H1 (cell line): ENCODE measurements at regions not wholly inside any gene's neighbourhood (a gene's known extent, or its start where the extent isn't known, plus 50 kb on each side); places are given as distances from the start of the nearest gene placed in this dataset.

Experiments used
- CTCF ChIA-PET: fragments of 300-600 bp; sonication (Branson Sonifier 250); formaldehyde crosslinking; loops from one replicate; lab custom pipeline; 2021; ENCODE audit not compliant: partially characterized antibody; lab: Charles Lee
- POLR2A ChIA-PET: fragments of 300-600 bp; sonication (Branson Sonifier 250); formaldehyde crosslinking; loops from one replicate; lab custom pipeline; 2021; ENCODE audit warnings: inconsistent platforms; ENCODE audit not compliant: partially characterized antibody; lab: Charles Lee
- DNase-seq, 2 experiments: peaks; one replicate each; pipeline versions ENCODE4 v3.0.0 to v3.0.0-alpha.2; 2010 to 2022; ENCODE audit warnings: low spot score in 2 of 2, low read depth in 1 of 2, mixed read lengths in 1 of 2
- FAIRE-seq: peaks from 2 replicates; lab custom pipeline; 2011; peaks lifted over from hg19 to GRCh38; lab: Jason Lieb, UNC
- H2AFZ ChIP-seq: 2 replicates; pipeline ENCODE4 v1.8.1; 2012; ENCODE audit warnings: low read length, inconsistent platforms
- H2AK5ac ChIP-seq: 2 replicates; pipeline ENCODE4 v1.6.1; 2013; ENCODE audit warnings: low read depth, low read length
- H2BK120ac ChIP-seq: replicated peaks from 2 replicates; pipeline ENCODE3; 2013; ENCODE audit warnings: low read depth, low read length, inconsistent platforms
- H2BK12ac ChIP-seq: 2 replicates; pipeline ENCODE4 v1.6.1; 2013; ENCODE audit warnings: low read depth, low read length
- H2BK15ac ChIP-seq: 2 replicates; pipeline ENCODE4 v1.6.1; 2013; ENCODE audit warnings: low read length
- H2BK20ac ChIP-seq: 2 replicates; pipeline ENCODE4 v1.6.1; 2013; ENCODE audit warnings: low read length
- H2BK5ac ChIP-seq: 2 replicates; pipeline ENCODE4 v1.6.1; 2013; ENCODE audit warnings: low read depth, low read length
- H3K14ac ChIP-seq: 2 replicates; pipeline ENCODE4 v1.6.1; 2013; ENCODE audit warnings: inconsistent platforms; ENCODE audit not compliant: insufficient read length
- H3K18ac ChIP-seq: 2 replicates; pipeline ENCODE4 v1.6.1; 2013; ENCODE audit warnings: low read length; ENCODE audit errors: extremely low read depth
- H3K23ac ChIP-seq: 2 replicates; pipeline ENCODE4 v1.6.1; 2013; ENCODE audit warnings: inconsistent platforms; ENCODE audit not compliant: insufficient read length
- H3K23me2 ChIP-seq: 2 replicates; pipeline ENCODE4 v1.6.1; 2013; ENCODE audit warnings: low read depth, low read length
- H3K27ac ChIP-seq: 2 replicates; pipeline ENCODE4 v1.6.1; 2011; ENCODE audit warnings: low read depth, low read length, inconsistent platforms
- H3K27me3 ChIP-seq, 4 experiments: replicated peaks in 1 of 4; 1 replicate in 1 of 4; 2 replicates in 3 of 4; pipeline versions ENCODE4 v1.6.1 to v1.8.1; 2011 to 2013; ENCODE audit warnings: low read length in 3 of 4, mild to moderate bottlenecking in 3 of 4, inconsistent platforms in 2 of 4, mixed read lengths in 2 of 4, moderate library complexity in 1 of 4; ENCODE audit not compliant: control insufficient read depth in 3 of 4, insufficient read depth in 3 of 4; ENCODE audit errors: extremely low read depth in 1 of 4
- H3K36me3 ChIP-seq, 4 experiments: 2 replicates each; pipeline versions ENCODE4 v1.6.1 to v1.8.1; 2011 to 2013; ENCODE audit warnings: mild to moderate bottlenecking in 4 of 4, low read length in 3 of 4, moderate library complexity in 2 of 4, control low read depth in 1 of 4, inconsistent platforms in 1 of 4; ENCODE audit not compliant: insufficient read depth in 4 of 4, control insufficient read depth in 2 of 4
- H3K4ac ChIP-seq: replicated peaks from 2 replicates; pipeline ENCODE3; 2013; ENCODE audit warnings: low read length, low read depth, mixed read lengths, inconsistent platforms; ENCODE audit not compliant: insufficient read length
- H3K4me1 ChIP-seq, 4 experiments: replicated peaks in 1 of 4; 1 replicate in 1 of 4; 2 replicates in 3 of 4; pipeline versions ENCODE4 v1.6.1 to v1.8.1; 2011 to 2013; ENCODE audit warnings: low read length in 3 of 4, inconsistent platforms in 2 of 4, mixed read lengths in 1 of 4; ENCODE audit not compliant: insufficient read depth in 4 of 4, control insufficient read depth in 3 of 4
- H3K4me2 ChIP-seq, 2 experiments: 2 replicates each; pipeline versions ENCODE4 v1.6.1 to v1.8.1; 2011 to 2013; ENCODE audit warnings: low read depth in 2 of 2, low read length in 2 of 2, control low read depth in 1 of 2, inconsistent platforms in 1 of 2, mild to moderate bottlenecking in 1 of 2; ENCODE audit not compliant: insufficient read depth in 1 of 2
- H3K4me3 ChIP-seq, 4 experiments: fragments of 200-600, 300-600 bp in 1 of 4; sonication (generic), shearing (Covaris generic), sonication (Bioruptor Twin) in 1 of 4; 2 replicates each; pipeline versions ENCODE4 v1.5.1 to v1.8.1; 2011 to 2016; ENCODE audit warnings: low read length in 4 of 4, low read depth in 3 of 4, control low read depth in 2 of 4, inconsistent platforms in 2 of 4, mild to moderate bottlenecking in 2 of 4, mixed read lengths in 1 of 4, moderate library complexity in 1 of 4; ENCODE audit not compliant: insufficient read depth in 2 of 4; ENCODE audit errors: extremely low read depth in 1 of 4
- H3K56ac ChIP-seq: replicated peaks from 2 replicates; pipeline ENCODE3; 2013; ENCODE audit warnings: low read depth, mild to moderate bottlenecking, mixed read lengths, low read length, inconsistent platforms; ENCODE audit not compliant: insufficient read length
- H3K79me1 ChIP-seq: 2 replicates; pipeline ENCODE4 v1.6.1; 2013; ENCODE audit warnings: low read depth, low read length, control low read depth
- H3K79me2 ChIP-seq, 2 experiments: 2 replicates each; pipeline versions ENCODE4 v1.6.1 to v1.8.1; 2012 to 2013; ENCODE audit warnings: low read length in 2 of 2, mild to moderate bottlenecking in 2 of 2, inconsistent platforms in 1 of 2; ENCODE audit not compliant: insufficient read depth in 2 of 2, control insufficient read depth in 1 of 2
- H3K9ac ChIP-seq, 4 experiments: replicated peaks in 1 of 4; 1 replicate in 1 of 4; 2 replicates in 3 of 4; pipeline versions ENCODE4 v1.6.1 to v1.8.1; 2011 to 2013; ENCODE audit warnings: low read depth in 3 of 4, low read length in 3 of 4, control low read depth in 2 of 4, mild to moderate bottlenecking in 2 of 4, moderate library complexity in 2 of 4, inconsistent platforms in 1 of 4; ENCODE audit errors: extremely low read depth in 1 of 4
- H3K9me3 ChIP-seq, 2 experiments: 2 replicates each; pipeline versions ENCODE4 v1.6.1 to v1.8.1; 2012 to 2013; ENCODE audit warnings: mild to moderate bottlenecking in 2 of 2, moderate library complexity in 2 of 2, control low read depth in 1 of 2, inconsistent platforms in 1 of 2, low read depth in 1 of 2, low read length in 1 of 2, mixed read lengths in 1 of 2; ENCODE audit not compliant: insufficient read depth in 2 of 2
- H4K20me1 ChIP-seq, 2 experiments: replicated peaks in 1 of 2; 2 replicates each; pipeline versions ENCODE3 to v1.8.1; 2011 to 2013; ENCODE audit warnings: inconsistent platforms in 2 of 2, low read length in 2 of 2, mild to moderate bottlenecking in 1 of 2; ENCODE audit not compliant: insufficient read depth in 2 of 2, control insufficient read depth in 1 of 2
- H4K5ac ChIP-seq: 2 replicates; pipeline ENCODE4 v1.6.1; 2013; ENCODE audit warnings: low read length, low read depth, mixed read lengths, inconsistent platforms; ENCODE audit not compliant: insufficient read length
- H4K8ac ChIP-seq: 2 replicates; pipeline ENCODE4 v1.8.0; 2013; ENCODE audit warnings: mild to moderate bottlenecking, moderate library complexity, low read length, inconsistent platforms; ENCODE audit not compliant: insufficient read depth; ENCODE audit errors: extremely low read depth
- H4K91ac ChIP-seq: replicated peaks from 2 replicates; pipeline ENCODE3; 2013; ENCODE audit warnings: low read length, mixed read lengths, inconsistent platforms; ENCODE audit not compliant: insufficient read length
- CTCF ChIP-seq, 3 experiments: IDR thresholded peaks; 1 replicate in 2 of 3; 2 replicates in 1 of 3; pipeline versions ENCODE4 v1.5.1 to v1.6.1; 2011; ENCODE audit warnings: low read length in 3 of 3, mild to moderate bottlenecking in 3 of 3, inconsistent platforms in 2 of 3, low read depth in 1 of 3, moderate library complexity in 1 of 3; ENCODE audit not compliant: insufficient read depth in 1 of 3; ENCODE audit errors: control extremely low read depth in 1 of 3
- GABPA ChIP-seq: IDR thresholded peaks from 2 replicates; pipeline ENCODE4 v1.6.1; 2011; ENCODE audit warnings: mild to moderate bottlenecking, low read length, moderate library complexity, borderline replicate concordance; ENCODE audit not compliant: insufficient read depth
- KDM5A ChIP-seq: fragments of 200-600 bp; IDR thresholded peaks from 2 replicates; pipeline ENCODE4 v1.7.1; 2012; ENCODE audit warnings: mild to moderate bottlenecking, low read length, inconsistent platforms, mixed read lengths
- SIX5 ChIP-seq: IDR thresholded peaks from 2 replicates; pipeline ENCODE4 v1.6.1; 2011; ENCODE audit warnings: mild to moderate bottlenecking, low read depth, low read length
- SP2 ChIP-seq: IDR thresholded peaks from 2 replicates; pipeline ENCODE4 v1.6.1; 2012; ENCODE audit warnings: mild to moderate bottlenecking, low read length, inconsistent platforms
- TEAD4 ChIP-seq: IDR thresholded peaks from 2 replicates; pipeline ENCODE4 v1.6.1; 2012; ENCODE audit warnings: low read depth, low read length, inconsistent platforms, mixed read lengths
- USF2 ChIP-seq: IDR thresholded peaks from 2 replicates; pipeline ENCODE4 v1.6.1; 2011; ENCODE audit warnings: low read length, improper control_type of control experiment
- WGBS, 2 experiments: shearing (Covaris generic) in 1 of 2; methylation state at CpG; one replicate each; pipeline versions ENCODE4 v1.1.6 to v1.1.7; 2013 to 2015; ENCODE audit warnings: low lambda C conversion rate in 2 of 2, mixed read lengths in 2 of 2, inconsistent platforms in 1 of 2, low coverage in 1 of 2, missing lambda C conversion rate in 1 of 2; ENCODE audit not compliant: insufficient replicate concordance in 2 of 2, insufficient coverage in 1 of 2, insufficient read length in 1 of 2; ENCODE audit errors: extremely low coverage in 1 of 2, missing lambda C conversion rate in 1 of 2; 5-methylcytosine and 5-hydroxymethylcytosine counted together

GRCh38 chr7:11896663-11897062 is 64.7 kb upstream of the THSD7A start:
- FAIRE-seq: no peak
- TF ChIP-seq GABPA (no peak), SP2 (no peak), CTCF (IDR thresholded peaks at IDR 0.05; ENCODE audit: control extremely low read depth in 1 of 3, insufficient read depth in 1 of 3, low read depth in 1 of 3, low read length in 3 of 3) (no peak), TEAD4 (no peak), KDM5A (no peak), USF2 (no peak), SIX5 (no peak)

More at GRCh38 chr7:11896663-11897062, 64.7 kb upstream of the THSD7A start:
- no peaks in the 10 kb centered on the region for H3K79me2 ChIP-seq
- H2AK5ac ChIP-seq: no peak overlapping the region
- H2BK20ac ChIP-seq: no peak overlapping the region
- no peak overlapping the region for H4K8ac ChIP-seq
- no peaks in the 10 kb centered on the region for H3K23me2 ChIP-seq
- CTCF ChIA-PET: no interaction called here
- WGBS, 2 experiments: 82% methylated on average over 1 of the region's 1 CpG; no CpG with 5 or more reads in 1 of the 2 experiments
- no peak for DNase-seq
- H4K20me1 ChIP-seq: no peaks in the 10 kb centered on the region
- H3K23ac ChIP-seq: no peak overlapping the region
- no peak overlapping the region for H3K4ac ChIP-seq
- no peak overlapping the region for H3K4me3 ChIP-seq
- H3K9ac ChIP-seq: no peak overlapping the region
- H2BK5ac ChIP-seq: no peak overlapping the region
- no peak overlapping the region for H2AFZ ChIP-seq
- POLR2A ChIA-PET: no interaction called here
- H3K4me1 ChIP-seq: peaks cover 0 to 2% (median 0%) of the 10 kb centered on the region in 4 experiments; a peak in 1 of 7 replicates
- H3K14ac ChIP-seq: no peak overlapping the region
- H3K4me2 ChIP-seq: no peak overlapping the region
- H3K56ac ChIP-seq: no peak overlapping the region
- H2BK15ac ChIP-seq: no peak overlapping the region
- H3K36me3 ChIP-seq: peaks cover 0 to 5% (median 0%) of the 10 kb centered on the region in 4 experiments; a peak in 3 of 8 replicates
- H2BK120ac ChIP-seq: no peak overlapping the region
- no peak overlapping the region for H2BK12ac ChIP-seq
- H4K91ac ChIP-seq: no peak overlapping the region
- no peak overlapping the region for H3K27ac ChIP-seq
- H3K79me1 ChIP-seq: no peaks in the 10 kb centered on the region
- H3K9me3 ChIP-seq: peaks cover 5 to 11% of the 10 kb centered on the region in 2 experiments; a peak in 3 of 4 replicates
- H3K27me3 ChIP-seq: no peaks in the 10 kb centered on the region
- no peak overlapping the region for H4K5ac ChIP-seq
- no peak overlapping the region for H3K18ac ChIP-seq
